ENCODE measurements at regions not wholly inside any gene's neighbourhood (a gene's known extent, or its start where the extent isn't known, plus 50 kb on each side); places are given as distances from the start of the nearest gene placed in this dataset.

DNA sequence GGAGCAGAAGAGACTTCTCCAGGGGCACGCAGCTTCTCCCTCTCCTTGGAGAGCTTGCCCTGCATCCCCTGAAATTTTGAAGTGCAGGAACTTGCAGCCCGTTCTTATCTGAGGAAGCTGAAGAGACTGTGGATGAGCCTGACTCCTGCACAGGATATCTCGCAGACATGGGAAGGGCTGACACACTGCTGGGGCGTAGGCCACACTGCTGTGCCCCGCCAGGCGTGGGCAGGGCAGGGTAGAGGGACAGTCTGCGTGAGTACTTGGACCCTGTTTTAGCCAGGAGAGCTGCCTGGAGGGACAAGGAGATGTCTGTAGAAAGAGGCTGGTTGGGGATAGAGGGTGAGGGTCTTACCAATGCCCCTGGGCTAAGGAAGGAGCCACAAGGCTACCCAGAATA is 353.7 kb upstream of the NBEA start:
- no peaks in the 10 kb centered on the region for H3K27me3 Mint-ChIP-seq (ENCODE audit: low read depth in 3 of 3)
- Histone ChIP-seq H2AFZ (ENCODE audit: insufficient read depth, low read depth, low read length, poor library complexity, severe bottlenecking) (no peak overlapping the region), H3K4me2 (replicated peaks; ENCODE audit: extremely low read depth, low read length, poor library complexity, severe bottlenecking) (no peak overlapping the region), H3K4me3 (replicated peaks in 1 of 3; ENCODE audit: low read depth in 2 of 3, low read length in 3 of 3) (no peak overlapping the region), H3K9me3 (replicated peaks in 1 of 2; ENCODE audit: control insufficient read depth in 1 of 2, insufficient read depth in 1 of 2, low read length in 2 of 2) (peaks cover 5 to 16% of the 10 kb centered on the region in 2 donors), H3K79me2 (ENCODE audit: insufficient read depth, low read length) (no peaks in the 10 kb centered on the region), H3K27me3 (ENCODE audit: control insufficient read depth in 2 of 2, insufficient read depth in 2 of 2, low read length in 2 of 2) (no peaks in the 10 kb centered on the region), H3K27ac (ENCODE audit: low read depth in 1 of 2, low read length in 2 of 2) (no peak overlapping the region), H3K36me3 (replicated peaks in 1 of 2; ENCODE audit: control insufficient read depth in 1 of 2, insufficient read depth in 2 of 2, low read length in 2 of 2) (no peaks in the 10 kb centered on the region), H4K20me1 (ENCODE audit: insufficient read depth, low read length) (no peaks in the 10 kb centered on the region), H3K9ac (ENCODE audit: insufficient read depth, low read length, poor library complexity, severe bottlenecking) (no peak overlapping the region), H3K4me1 (ENCODE audit: control insufficient read depth in 1 of 2, insufficient read depth in 2 of 2, low read length in 2 of 2) (no peaks in the 10 kb centered on the region)
- 89% methylated on average over 7 of the region's 7 CpGs for WGBS (ENCODE audit: insufficient coverage)
- intact Hi-C loops (cut with micrococcal nuclease) = no loop called here
- H3K4me1 Mint-ChIP-seq = no peaks in the 10 kb centered on the region
- H3K36me3 Mint-ChIP-seq = no peaks in the 10 kb centered on the region
- H3K27ac Mint-ChIP-seq = no peak overlapping the region
- DNase-seq = no peak
- TF ChIP-seq, protein P1, sequence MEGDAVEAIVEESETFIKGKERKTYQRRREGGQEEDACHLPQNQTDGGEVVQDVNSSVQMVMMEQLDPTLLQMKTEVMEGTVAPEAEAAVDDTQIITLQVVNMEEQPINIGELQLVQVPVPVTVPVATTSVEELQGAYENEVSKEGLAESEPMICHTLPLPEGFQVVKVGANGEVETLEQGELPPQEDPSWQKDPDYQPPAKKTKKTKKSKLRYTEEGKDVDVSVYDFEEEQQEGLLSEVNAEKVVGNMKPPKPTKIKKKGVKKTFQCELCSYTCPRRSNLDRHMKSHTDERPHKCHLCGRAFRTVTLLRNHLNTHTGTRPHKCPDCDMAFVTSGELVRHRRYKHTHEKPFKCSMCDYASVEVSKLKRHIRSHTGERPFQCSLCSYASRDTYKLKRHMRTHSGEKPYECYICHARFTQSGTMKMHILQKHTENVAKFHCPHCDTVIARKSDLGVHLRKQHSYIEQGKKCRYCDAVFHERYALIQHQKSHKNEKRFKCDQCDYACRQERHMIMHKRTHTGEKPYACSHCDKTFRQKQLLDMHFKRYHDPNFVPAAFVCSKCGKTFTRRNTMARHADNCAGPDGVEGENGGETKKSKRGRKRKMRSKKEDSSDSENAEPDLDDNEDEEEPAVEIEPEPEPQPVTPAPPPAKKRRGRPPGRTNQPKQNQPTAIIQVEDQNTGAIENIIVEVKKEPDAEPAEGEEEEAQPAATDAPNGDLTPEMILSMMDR (IDR thresholded peaks at IDR 0.05) = no peak
- no peak overlapping the region for H3K4me3 Mint-ChIP-seq
- peaks cover 3 to 21% (median 9%) of the 10 kb centered on the region in 7 donors for H3K9me3 Mint-ChIP-seq

DNA sequence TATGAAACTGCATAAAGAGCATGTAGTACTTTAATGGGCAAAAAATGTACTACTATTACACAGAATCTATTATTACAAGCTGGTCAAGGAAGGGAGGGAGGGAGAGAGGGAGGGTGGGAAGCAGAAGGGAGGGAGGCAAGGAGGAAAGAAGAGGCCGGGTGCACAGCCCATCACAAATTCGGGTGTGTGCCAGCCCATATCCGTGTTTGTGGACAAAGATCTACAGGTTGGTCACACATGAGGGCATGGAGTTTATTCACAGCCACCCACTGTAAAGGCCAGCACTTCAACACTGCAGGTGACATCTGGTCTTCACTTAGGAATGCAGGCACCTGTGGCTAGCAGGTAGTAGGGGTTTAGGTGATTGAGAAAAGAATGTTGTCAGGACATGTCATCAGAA is 352.5 kb upstream of the NBEA start:
- no peak for DNase-seq
- Histone ChIP-seq H4K20me1 (ENCODE audit: insufficient read depth, low read length) (no peaks in the 10 kb centered on the region), H3K4me2 (replicated peaks; ENCODE audit: extremely low read depth, low read length, poor library complexity, severe bottlenecking) (no peak overlapping the region), H3K36me3 (replicated peaks in 1 of 2; ENCODE audit: control insufficient read depth in 1 of 2, insufficient read depth in 2 of 2, low read length in 2 of 2) (no peaks in the 10 kb centered on the region), H3K79me2 (ENCODE audit: insufficient read depth, low read length) (no peaks in the 10 kb centered on the region), H3K4me1 (ENCODE audit: control insufficient read depth in 1 of 2, insufficient read depth in 2 of 2, low read length in 2 of 2) (no peaks in the 10 kb centered on the region), H2AFZ (ENCODE audit: insufficient read depth, low read depth, low read length, poor library complexity, severe bottlenecking) (no peak overlapping the region), H3K9me3 (replicated peaks in 1 of 2; ENCODE audit: control insufficient read depth in 1 of 2, insufficient read depth in 1 of 2, low read length in 2 of 2) (peaks cover 12 to 16% of the 10 kb centered on the region in 2 donors), H3K27ac (ENCODE audit: low read depth in 1 of 2, low read length in 2 of 2) (no peak overlapping the region), H3K4me3 (replicated peaks in 1 of 3; ENCODE audit: low read depth in 2 of 3, low read length in 3 of 3) (no peak overlapping the region), H3K27me3 (ENCODE audit: control insufficient read depth in 2 of 2, insufficient read depth in 2 of 2, low read length in 2 of 2) (no peaks in the 10 kb centered on the region), H3K9ac (ENCODE audit: insufficient read depth, low read length, poor library complexity, severe bottlenecking) (no peak overlapping the region)
- H3K27ac Mint-ChIP-seq = no peak overlapping the region
- TF ChIP-seq, protein P1 (IDR thresholded peaks at IDR 0.05) = no peak
- H3K4me3 Mint-ChIP-seq = no peak overlapping the region
- no peaks in the 10 kb centered on the region for H3K27me3 Mint-ChIP-seq (ENCODE audit: low read depth in 3 of 3)
- WGBS (ENCODE audit: insufficient coverage) = 92% methylated on average over 2 of the region's 3 CpGs
- intact Hi-C loops (cut with micrococcal nuclease) = no loop called here
- H3K4me1 Mint-ChIP-seq = no peaks in the 10 kb centered on the region
- H3K9me3 Mint-ChIP-seq = peaks cover 3 to 21% (median 13%) of the 10 kb centered on the region in 7 donors
- H3K36me3 Mint-ChIP-seq = no peaks in the 10 kb centered on the region
